Tibial nerve (tissue), 4 donors: ENCODE measurements at regions not wholly inside any gene's neighbourhood (a gene's known extent, or its start where the extent isn't known, plus 50 kb on each side); places are given as distances from the start of the nearest gene placed in this dataset.

Source experiments
- EP300 ChIP-seq, 2 donors: sonication (generic); formaldehyde crosslinking; IDR thresholded peaks; one replicate each; pipeline ENCODE4 v1.6.1; 2017; ENCODE audit warnings: antibody characterized with exemption in 2 of 2, mild to moderate bottlenecking in 1 of 2
- POLR2A ChIP-seq, 2 donors: fragments of 450-650 bp; IDR thresholded peaks; one replicate each; pipeline ENCODE4 v1.6.1; 2017; ENCODE audit warnings: antibody characterized with exemption in 2 of 2, mild to moderate bottlenecking in 2 of 2, moderate library complexity in 2 of 2
- TF ChIP-seq, protein P1 (sequence below), 5 experiments: fragments of 200-600 bp in 3 of 5; fragments of 450-650 bp in 2 of 5; sonication (generic) in 3 of 5; IDR thresholded peaks; one replicate each; pipeline ENCODE4 v1.5.1; 2016 to 2019; ENCODE audit warnings: antibody characterized with exemption in 5 of 5, mild to moderate bottlenecking in 3 of 5, moderate library complexity in 2 of 5

DNA sequence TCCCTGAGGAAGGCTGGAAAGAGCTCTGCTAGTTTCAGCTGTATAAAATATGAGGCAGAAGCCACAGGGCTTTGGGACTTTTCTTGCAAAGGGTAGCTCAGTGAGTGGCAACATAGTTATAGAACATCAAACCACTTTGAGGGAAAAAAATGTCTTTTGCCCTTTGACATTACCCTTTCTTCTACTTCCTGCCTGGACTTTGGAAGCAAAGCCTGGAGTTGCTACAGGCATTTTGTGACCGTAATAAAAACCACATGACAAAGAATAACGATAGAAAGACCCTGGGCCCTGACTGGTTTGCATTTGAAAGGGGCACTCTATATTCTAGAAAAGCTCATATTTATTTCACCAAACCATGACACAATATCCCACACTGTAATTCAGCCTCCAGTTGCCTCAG lies 440.9 kb downstream of the DIRAS2 start:
- no peak for TF ChIP-seq EP300 (IDR thresholded peaks at IDR 0.05)
- TF ChIP-seq, protein P1, sequence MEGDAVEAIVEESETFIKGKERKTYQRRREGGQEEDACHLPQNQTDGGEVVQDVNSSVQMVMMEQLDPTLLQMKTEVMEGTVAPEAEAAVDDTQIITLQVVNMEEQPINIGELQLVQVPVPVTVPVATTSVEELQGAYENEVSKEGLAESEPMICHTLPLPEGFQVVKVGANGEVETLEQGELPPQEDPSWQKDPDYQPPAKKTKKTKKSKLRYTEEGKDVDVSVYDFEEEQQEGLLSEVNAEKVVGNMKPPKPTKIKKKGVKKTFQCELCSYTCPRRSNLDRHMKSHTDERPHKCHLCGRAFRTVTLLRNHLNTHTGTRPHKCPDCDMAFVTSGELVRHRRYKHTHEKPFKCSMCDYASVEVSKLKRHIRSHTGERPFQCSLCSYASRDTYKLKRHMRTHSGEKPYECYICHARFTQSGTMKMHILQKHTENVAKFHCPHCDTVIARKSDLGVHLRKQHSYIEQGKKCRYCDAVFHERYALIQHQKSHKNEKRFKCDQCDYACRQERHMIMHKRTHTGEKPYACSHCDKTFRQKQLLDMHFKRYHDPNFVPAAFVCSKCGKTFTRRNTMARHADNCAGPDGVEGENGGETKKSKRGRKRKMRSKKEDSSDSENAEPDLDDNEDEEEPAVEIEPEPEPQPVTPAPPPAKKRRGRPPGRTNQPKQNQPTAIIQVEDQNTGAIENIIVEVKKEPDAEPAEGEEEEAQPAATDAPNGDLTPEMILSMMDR (IDR thresholded peaks at IDR 0.05): no peak
- no peak for TF ChIP-seq POLR2A (IDR thresholded peaks at IDR 0.05)
